Right renal pelvis (tissue), 4 donors: ENCODE measurements at regions not wholly inside any gene's neighbourhood (a gene's known extent, or its start where the extent isn't known, plus 50 kb on each side); places are given as distances from the start of the nearest gene placed in this dataset.
"Not testable (repeated sequence)": the region's sequence is repeated elsewhere in the genome, so short reads cannot be mapped to it uniquely, and the experiment has no call there.

Source experiments
- DNase-seq, 4 donors: peaks; one replicate each; pipeline ENCODE4 v3.0.0-alpha.2; 2013; ENCODE audit warnings: low read depth in 4 of 4, low spot score in 3 of 4, missing footprints in 1 of 4

GRCh38 chr10:131577178-131577555 lies 265.6 kb upstream of the TCERG1L start:
- no peak for DNase-seq

- no peak for DNase-seq
These were observed 266.4 kb upstream of the TCERG1L start for GRCh38 chr10:131577786-131578471.

DNA sequence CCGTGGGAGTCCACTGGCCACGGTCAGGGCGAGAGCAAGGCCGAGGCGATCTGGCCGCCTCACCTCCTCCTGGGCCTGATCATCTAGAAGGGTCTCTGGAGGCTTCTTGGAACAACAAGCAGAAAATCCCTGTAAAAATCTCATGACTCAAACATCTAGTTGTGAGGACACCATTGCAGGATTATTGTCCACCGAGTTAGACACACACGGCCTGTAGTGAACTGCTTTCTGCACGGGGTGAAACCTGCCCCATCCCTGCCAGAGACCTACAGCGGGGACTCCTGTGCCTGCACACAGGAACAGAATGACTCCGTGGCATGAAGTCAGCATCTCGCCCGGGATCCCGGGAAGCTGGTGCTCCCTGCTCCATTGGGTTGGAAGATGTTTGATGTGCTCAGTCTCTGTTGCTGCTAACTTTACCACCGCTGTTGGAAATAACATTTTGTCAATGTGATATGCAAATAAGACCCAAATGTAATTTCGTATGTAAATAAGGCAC lies 267.0 kb upstream of the TCERG1L start:
- no peak for DNase-seq

DNA sequence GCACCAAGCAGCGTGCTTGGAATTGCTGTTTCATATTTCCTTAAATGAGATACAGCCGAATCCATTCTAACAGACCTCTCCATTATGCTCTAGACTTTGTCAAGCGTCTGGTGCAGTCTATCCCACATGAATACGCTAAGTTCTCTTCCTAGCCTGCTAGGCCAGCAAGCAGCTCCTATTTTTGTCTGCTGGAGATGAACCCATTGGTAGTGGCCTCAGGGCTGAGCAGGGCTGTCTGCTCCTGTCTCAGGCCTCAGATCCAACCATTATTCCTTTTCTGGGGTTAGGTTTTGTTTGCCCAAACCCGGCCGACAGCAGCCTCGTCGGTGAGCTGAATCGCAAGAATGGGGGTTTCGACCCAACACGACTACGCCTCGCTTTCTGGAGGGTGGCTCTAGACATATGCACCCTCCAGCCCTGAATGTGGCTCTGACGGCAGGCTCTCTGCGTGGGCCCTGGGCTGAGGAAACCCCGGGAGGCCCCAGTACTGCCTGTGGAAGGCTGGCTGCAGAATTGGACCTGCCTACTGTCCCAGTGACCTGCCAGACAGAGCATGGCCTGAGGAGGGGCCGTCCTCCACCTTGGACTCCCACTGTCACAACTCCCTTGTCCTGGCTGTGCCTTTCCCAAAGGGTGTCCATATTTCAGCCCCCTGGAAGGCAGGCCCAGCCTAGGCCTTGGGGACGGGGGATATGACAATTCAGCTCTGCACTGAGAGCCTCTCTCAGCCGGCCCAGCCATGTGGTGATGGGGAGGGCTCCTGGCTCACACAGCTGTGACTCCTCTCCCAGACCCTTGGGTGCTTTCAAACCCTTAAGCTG lies 267.9 kb upstream of the TCERG1L start:
- no peak for DNase-seq

- no peak for DNase-seq
These were observed 268.6 kb upstream of the TCERG1L start for GRCh38 chr10:131580076-131580652.

DNA sequence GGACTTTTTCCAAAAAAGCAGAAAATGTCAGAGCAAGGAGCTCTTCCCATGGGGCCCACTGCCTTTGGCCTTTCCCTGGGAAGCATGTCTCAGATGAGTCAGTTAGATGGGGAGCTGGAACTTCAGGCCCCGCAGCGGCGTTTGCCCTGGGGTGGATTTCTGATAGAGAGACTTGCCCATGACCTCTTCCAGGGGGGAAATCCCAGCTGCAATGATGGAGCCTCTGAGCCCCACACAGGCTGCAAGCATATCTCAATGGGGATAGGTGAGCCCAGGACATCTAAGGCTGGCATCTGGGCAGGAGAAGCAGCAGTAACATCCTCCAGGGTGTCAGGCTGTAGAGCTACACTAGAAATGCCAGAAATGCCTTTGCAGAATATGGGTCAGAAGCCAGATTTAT lies 269.2 kb upstream of the TCERG1L start:
- DNase-seq = no peak

DNA sequence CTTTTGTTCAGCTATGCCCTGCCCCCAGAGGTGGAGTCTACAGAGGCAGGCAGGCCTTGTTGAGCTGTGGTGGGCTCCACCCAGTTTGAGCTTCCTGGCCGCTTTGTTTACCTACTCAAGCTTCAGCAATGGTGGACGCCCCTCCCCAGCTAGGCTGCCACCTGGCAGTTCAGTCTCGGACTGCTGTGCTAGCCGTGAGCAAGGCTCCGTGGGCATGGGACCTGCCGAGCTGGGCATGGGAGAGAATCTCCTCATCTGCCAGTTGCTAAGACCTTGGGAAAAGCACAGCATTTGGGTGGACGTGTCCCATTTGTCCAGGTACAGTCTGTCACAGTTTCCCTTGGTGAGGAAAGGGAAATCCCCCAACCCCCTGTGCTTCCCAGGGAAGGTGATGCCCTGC lies 270.0 kb upstream of the TCERG1L start:
- DNase-seq = not testable (repeated sequence)

- DNase-seq = no peak
These were observed 272.8 kb upstream of the TCERG1L start for GRCh38 chr10:131584287-131584686.

- DNase-seq = no peak
These were observed 274.2 kb upstream of the TCERG1L start for GRCh38 chr10:131585761-131586160.

GRCh38 chr10:131586958-131587357 lies 275.4 kb upstream of the TCERG1L start:
- DNase-seq = no peak

- DNase-seq = no peak
These were observed 276.6 kb upstream of the TCERG1L start for GRCh38 chr10:131587976-131588680.

DNA sequence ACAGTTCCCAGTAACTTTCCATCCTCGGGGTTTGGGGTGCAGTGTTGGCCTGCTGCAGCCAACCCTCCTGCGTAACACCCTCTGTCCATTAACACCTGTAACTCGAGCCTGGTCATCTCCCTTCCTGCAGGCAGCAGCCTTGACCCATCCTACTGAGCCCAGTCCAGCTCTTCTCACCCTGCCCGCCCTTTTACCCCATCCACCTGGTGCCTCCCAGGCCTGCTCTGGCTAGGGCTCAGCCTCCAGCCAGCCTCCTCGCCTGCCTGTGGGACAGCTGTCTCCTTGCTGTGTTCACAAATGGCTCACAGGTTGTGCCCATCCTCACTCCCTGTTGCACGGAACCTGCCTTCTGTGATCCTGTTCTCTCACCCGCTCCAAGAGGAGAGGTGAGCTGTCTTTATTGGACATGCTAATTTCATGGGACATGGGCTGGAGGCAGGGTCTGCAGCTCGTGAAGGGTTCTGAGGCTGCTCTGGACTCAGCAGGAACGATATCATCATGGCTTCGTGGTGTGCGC lies 277.2 kb upstream of the TCERG1L start:
- DNase-seq = no peak

GRCh38 chr10:131590567-131590966 lies 279.0 kb upstream of the TCERG1L start:
- DNase-seq = no peak

GRCh38 chr10:131591936-131592335 lies 280.4 kb upstream of the TCERG1L start:
- no peak for DNase-seq

DNA sequence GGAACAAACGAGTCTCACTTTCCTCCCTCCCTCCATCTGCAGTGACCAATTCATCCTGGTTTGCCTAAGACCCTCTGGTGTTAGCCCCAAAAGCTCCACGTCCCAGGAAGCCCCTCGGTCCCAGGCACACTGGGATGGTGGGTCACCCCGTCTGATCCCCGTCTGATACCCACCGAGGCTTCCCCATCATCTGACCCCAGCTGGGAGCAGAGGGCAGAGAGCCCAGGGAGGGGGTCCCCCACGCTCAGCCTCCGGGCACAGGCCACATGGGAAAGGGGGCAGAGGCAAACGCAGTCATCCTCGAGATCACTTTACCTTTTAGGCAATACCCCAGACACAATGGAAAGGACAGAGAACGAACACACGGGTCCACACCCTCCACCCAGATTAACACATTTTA lies 291.6 kb upstream of the PPP2R2D start:
- no peak for DNase-seq

- no peak for DNase-seq
These were observed 285.7 kb upstream of the PPP2R2D start for GRCh38 chr10:131615150-131615549.

DNA sequence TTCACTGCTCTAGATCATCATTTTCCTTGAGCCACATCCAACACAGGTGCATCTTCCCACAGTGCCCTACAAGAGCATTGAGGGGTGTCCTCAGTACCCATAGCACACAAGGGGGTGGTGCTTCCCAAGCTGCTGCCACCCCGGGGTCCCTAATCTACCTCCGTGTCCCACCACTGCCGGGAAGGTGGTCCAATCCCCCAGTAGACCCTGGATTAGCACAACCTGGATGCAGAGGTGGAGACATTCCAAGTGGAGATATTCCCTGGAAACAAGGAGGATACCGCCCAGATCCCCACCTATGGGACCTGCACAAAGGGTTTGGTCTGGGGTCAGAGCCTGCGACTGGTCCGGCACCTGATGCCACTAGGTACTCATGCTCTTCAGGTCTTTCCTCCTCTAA lies 284.8 kb upstream of the PPP2R2D start:
- DNase-seq = no peak

- DNase-seq = peak in 1 of 4 donors; percentile 33
These were observed 283.5 kb upstream of the PPP2R2D start for GRCh38 chr10:131617113-131617858.

GRCh38 chr10:131618587-131619267 lies 282.1 kb upstream of the PPP2R2D start:
- DNase-seq = no peak

DNA sequence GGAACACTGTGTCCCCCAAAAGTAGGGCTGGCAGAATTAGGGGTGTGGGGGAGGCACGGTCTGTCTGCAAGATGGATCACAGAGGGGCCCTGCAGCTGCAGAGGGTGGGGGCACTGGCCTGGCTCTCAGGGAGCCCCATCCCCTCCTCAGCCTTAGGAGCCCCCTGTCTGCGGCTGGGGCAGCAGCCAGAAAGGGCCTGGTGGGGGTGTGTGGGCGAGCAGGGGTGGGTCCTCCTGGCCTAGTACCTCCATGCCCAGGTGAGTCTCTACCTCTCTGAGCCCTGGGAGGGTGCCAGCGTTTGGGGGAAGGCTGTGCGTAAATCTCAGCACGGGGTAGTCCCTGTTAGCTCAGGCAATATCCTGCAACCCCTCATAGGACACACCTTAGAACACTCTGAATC lies 280.5 kb upstream of the PPP2R2D start:
- no peak for DNase-seq
